Embryonic facial prominence (tissue), 1 donor: ENCODE measurements at regions not wholly inside any gene's neighbourhood (a gene's known extent, or its start where the extent isn't known, plus 50 kb on each side); places are given as distances from the start of the nearest gene placed in this dataset.

Experiments used
- DNase-seq: peaks from one replicate; pipeline ENCODE4 v3.0.0-alpha.2; 2016; ENCODE audit errors: extremely low spot score

DNA sequence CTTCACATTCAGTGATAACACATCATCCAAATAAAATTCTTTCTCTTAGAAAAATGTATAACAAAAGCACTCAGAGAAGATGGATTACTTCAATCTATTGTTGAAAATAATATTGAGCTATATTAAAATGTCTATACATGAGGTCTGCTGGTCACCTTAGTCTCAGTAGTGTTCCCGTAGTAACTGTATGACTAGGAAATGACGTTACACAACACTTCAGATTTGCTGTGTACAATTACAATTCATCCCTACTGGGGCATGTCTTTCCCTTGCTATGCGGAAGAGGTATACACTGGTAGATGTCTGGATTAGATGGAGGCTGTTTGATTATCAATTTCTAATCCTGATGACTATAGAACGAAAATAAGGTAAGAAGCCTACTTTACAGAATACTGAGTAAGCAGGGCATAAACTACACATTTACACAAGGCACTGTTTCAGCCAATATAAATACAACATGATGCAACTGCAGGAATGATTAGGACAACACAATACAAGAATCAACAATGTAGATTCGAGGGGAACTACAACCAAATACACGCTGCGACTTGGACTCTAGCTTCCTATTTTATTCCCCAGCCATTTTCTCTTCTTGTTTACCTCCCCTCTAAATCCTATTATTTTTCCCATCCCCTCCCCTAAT lies 982.5 kb upstream of the CDH8 start:
- DNase-seq: no peak

DNA sequence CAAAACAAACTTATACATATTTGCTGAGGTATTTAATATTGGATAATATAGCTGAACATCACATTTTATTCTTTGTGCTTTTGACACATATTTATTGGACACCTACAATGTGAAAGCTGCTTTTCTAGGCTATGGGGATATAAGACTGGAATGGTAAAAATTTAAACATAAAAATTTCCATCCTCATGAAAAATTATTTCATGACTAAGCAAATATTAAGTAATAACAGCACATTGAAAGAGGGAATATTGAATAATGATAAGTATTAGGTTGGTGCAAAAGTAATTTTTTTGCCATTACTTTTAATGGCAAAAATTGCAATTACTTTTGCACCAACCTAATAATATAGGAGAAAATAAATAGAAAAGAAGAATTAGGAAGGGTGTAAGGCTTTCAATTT lies 972.5 kb upstream of the CDH8 start:
- DNase-seq: no peak

DNA sequence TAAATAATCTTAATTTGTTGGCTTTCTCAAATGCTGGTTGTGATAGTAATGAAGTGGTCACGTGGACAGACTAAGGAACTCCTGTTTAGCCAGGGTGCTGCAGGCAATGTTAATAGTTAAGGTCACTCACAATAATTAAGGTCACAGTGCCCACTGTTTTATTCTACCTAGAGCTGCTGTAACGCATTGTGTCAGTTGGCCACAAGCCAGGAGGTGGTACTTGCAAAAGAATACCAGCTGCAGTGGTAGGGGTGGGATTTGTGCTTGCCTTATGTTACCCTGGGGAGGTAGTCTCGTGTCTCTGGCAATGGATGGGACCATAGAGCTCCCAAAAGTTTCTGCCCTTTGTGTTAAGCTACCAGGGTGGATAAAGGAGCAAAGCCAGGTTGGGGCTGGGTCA lies 969.1 kb upstream of the CDH8 start:
- no peak for DNase-seq

DNA sequence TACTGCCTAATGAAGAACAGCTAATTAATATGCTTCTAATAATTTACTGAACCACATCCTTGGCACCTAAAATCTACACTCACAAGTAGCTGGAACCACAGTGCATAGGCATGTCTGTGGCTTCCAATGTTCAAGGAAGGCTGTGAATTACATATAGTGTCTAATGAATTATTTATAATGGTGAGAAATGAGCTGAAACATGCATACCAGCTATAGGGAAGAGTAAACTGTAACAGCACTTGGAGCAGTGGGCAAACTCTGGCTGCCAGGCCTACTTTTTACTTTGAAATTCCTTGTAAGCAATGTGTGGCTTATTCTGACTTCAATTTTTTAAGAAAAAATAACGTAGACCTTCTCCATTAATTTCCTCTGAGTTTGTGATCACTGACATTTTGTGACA lies 953.2 kb upstream of the CDH8 start:
- DNase-seq: no peak

DNA sequence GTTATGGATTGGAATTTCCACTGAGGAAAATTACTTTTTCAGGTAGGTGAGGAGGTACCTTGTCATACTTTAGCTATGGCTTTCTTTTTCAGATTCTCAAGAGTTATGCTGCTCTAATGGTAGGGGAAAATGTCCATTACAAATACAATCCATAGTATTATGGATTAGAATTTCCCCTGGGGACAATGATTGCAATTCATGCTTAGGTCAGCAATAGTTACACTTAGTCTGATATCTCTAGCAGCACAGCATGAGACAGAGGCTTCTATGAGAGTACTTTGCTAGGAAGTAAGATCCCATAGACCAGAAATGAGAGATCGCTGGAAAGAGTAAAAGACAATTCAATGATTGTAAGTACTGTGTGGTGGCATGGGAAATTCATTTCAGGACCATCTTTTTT lies 949.5 kb upstream of the CDH8 start:
- DNase-seq: no peak

DNA sequence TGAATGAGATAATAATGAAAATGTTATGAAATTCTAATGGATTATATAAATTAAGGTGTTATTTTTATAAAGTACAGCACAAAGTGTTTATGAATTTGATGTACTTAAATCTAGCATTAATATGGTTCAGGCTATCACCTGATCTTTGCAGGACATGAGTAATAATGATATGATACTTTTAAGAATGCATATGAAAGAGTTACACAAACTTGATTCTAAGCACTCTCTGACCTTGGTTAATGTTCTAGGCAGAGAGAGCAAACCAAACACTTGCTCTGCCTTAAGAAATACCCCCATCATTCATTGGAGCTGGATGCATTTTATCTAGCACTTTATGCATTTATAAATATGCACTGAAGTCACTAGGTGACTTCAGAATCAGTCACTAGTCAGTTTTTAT lies 942.2 kb upstream of the CDH8 start:
- DNase-seq: no peak

DNA sequence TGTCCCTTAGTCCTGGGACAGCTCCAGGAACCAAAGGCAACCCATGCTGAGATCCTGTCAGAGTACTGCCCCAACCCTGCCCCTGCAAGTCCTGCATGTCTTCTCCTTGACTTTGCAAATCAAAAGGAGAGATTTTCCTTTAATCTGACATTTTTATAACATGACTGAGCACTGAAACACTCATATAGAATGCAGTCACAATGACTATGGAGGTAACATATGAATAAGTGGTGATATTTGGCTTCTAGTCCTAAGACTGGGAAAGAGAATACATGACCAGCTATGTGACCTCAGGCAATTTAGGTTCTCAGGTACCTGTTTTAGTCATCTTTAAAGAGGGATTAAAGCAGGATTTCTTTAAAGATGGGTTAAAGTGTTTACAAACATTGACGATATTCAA lies 941.6 kb upstream of the CDH8 start:
- no peak for DNase-seq

DNA sequence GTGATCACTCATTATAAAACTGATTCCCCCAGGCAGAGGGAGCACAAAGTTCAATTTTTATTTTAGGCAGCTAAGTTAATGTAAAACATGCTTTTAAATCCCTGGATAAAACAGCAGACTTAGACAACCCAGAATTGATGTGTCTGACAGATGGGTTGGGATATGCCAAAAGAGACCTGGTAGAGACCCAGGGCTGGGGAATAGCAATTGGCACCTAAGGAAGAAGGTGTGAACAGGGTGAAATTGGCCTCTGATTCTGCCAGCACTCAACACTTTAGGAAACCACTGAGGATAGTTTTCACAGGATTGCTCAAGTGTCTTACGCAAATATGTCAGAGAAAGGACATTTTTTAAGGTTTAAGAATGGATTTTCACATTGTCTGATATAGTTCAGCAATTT lies 938.2 kb upstream of the CDH8 start:
- no peak for DNase-seq

DNA sequence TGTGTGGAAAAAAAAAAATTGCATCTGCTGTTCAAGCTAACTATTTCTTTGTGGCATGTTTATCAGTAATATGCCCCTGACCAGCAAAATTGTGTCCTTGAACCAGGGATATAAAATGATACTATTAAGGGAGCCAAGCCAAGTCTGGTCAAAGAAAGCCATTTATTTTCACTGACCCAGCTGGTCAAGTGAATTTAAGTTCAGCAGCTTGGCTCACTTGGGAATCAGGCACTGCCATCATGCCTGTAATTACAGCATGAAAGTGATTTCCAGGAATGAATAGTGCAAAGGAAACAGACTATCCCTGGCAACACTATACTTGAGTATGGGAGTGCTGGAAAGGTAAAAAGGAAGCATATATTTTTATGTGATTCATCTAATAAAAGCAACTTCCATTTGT lies 934.6 kb upstream of the CDH8 start:
- DNase-seq: no peak

DNA sequence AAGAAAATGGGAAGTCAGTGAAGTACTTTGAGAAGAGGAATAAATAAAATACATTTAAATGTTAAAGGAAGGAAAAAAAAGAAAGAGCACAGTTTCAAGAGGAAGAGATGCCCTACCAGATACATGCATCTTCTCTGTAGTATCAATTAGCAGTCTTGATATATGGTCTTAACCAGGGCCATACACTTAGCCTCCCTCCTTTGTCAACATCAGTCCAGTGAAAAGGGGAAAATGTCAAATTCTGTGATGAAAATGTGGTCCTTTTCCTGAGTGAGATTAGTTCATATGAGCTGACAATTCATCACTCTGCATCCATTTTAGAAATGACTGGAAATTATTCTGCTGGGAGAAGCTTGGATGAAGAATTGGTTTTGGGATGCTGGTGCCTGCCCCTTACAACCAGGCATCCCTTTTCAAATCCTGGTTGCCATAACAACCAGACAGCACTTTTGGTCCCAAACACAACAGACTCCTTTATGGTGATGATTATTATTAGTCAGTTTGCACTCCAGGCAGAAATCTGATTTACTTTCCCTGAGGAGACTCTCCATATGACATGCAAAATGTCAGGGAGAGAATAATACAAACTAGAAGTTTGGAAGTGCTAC lies 933.6 kb upstream of the CDH8 start:
- DNase-seq: no peak

DNA sequence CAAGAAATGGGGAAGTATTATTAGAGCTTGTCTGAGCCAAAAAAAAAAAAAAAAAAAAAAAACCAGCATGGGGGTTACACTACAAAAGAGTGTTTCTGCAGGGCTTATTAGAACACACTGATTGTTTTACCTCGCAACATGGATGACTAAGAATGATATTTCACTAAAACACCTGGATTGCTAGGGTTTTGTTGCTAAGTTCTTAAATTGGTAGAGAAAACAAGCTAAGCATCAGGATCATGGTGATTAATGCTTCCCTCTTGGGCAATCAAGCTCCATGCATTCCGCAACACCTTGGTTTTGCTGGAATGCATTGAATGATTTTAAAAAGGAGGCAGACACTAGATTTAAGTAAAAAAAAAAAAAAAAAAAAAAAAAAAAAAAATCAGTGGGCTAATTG lies 931.4 kb upstream of the CDH8 start:
- DNase-seq: no peak

DNA sequence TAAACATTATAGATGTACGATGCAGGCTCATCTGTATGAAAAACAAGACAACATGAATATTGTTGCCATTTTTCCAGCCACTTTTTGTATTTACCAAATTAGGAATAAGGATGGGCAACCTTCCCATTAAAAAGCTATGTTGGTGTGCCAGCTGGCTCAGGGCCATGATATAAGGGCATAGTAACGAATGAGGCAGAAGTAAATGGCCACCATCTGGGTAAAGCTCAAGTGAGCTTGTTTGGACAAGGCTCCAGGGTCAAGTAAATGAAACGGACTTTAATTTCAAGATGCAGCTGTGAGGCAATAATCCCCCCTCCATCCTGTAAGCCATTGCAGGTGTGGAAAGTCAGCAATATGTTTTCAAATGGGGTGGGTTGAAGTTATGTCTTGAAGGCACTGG lies 930.9 kb upstream of the CDH8 start:
- no peak for DNase-seq

DNA sequence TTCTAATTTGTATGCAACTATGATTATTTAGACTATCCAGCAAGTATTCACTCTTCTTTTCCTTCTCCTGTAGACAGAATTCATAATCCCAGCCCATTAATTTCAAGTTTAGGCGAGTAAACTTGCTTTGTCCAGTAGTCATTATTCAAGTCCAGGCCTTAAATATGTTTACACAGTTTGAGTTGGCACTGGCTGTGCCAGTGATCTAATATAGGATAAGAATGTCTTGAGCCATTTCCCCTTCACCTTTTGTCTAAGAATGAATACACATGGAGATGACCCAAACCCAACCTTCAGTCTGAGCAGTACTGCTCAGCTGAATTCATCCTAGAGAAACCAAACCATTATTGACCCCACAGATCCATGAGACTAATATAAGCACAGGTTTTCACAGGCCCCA lies 930.4 kb upstream of the CDH8 start:
- DNase-seq: no peak

DNA sequence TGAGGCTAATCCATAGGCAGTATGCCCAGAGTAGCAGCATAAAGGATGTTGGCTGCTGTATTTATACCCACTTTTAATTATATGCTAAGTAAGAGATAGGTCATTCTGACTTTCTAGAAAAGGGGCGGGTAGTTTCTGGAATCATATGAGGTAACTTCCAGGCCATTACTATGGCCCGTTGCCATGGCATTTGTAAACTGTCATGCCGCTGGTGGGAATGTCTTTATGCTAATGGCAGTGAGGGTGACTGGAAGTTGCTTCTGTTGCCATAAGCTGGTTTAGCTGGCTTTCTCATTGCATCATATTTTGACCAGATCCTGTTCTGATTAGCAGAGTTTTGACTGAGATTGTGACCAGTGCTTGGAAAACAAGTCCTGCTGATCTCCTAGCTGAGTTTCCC lies 929.6 kb upstream of the CDH8 start:
- DNase-seq: no peak

DNA sequence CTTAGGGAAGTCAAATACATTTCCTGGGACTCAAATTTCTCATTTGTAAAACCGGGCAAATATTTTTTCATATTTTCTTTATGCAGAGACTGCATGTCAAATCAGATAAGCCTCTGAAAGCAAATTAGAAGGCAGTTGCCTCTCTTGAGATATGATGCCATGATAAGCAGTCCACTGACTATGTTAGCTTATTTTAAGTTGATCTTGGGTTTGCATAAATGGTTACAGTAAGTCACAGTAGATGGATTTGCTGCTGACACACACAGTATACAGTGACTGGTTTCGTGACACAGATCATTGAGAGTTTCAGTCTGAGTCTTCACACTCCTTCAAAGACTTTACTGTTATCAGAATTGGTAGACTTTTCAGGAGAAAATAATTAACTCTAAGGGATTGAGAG lies 927.6 kb upstream of the CDH8 start:
- DNase-seq: no peak

DNA sequence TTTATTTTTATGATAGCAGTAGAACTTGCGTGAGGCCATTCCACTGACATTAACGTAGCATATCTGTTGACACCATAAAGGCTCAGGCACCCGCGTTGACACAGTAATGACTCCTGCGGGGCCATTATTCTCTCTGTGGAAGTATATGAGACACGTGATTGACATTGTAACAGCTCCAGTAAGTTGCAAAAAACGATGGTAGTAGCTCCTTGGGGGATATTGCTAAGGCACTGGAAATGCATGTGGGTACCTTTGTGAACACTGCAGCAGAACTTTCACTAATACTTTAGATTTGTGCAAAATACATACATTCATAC lies 918.8 kb upstream of the CDH8 start:
- no peak for DNase-seq

DNA sequence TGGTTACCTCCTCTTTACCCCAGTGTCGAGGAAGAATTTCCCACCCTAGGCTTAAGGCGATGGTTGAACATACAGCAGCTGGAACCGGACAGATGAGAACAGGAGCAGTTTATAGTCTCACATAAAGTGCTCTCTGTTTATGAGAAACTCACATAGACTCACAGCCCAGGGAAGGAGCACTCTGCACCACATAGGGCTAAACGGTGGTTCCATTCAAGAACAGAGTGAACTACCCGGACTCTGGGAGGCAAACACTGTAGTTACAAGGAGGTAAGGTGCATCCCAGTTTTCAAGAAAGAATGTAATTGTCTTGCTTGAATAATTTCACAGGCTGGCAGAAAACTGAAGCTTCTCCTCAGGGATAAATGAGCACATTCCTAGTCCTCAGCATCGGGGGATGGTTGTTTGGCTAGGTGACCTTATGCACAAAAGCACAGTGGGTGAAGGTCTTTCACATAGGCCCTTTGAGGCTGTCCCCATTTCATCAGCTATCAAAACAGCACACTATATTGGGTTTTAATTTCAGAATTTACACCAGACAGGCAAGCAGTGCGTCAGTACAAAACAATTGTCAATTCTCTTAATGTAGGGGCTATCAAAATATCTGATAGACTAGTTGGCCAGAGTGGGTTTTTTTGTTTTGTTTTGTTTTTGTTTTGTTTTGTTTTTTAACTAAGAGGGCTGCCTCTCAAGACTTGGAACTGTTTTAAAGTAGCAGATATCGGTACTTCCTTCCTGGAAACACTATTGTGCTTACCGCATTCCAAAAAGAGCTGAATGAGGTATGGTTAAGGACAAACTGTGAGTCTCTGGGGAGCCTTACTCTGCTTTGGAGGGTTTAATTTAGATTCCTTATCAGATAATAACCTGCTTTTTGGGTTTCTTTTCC lies 918.1 kb upstream of the CDH8 start:
- no peak for DNase-seq

DNA sequence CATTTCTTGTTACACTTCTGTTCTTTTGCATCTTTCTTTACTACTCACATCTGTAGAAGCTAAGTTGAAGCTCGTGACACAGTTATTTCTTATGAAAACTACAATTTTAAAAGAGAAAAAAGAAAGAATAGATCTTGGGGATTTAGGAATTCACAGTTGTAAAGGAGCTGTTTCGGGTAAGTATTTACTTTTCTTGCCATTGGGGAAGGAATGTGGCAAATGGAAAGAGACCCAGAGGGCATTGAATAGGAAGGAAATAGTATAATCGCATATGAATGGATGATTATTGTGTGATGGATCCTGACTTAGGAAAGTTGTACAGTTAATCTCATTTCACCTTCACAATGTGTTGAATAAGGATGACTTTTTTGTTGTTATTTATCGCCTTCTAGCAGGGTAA lies 914.1 kb upstream of the CDH8 start:
- no peak for DNase-seq

DNA sequence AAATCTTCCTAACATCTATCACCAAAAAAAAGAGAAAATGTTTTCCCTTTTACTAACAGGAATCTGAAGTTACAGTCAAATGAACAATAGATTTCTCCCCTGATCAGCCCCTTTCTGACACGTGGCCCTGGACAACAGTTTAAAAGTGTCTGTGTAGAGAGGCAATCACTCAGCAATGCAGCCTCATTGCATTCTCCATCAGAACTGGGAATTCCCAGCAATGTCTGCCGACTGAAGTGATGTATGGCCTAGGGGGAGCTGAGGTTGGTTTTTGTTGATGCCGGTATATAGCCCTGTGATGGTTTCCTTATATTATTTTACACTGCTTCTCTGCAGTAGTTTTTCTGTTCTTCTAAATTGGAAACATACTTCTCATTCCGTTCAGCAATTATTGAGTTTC lies 904.3 kb upstream of the CDH8 start:
- DNase-seq: no peak

DNA sequence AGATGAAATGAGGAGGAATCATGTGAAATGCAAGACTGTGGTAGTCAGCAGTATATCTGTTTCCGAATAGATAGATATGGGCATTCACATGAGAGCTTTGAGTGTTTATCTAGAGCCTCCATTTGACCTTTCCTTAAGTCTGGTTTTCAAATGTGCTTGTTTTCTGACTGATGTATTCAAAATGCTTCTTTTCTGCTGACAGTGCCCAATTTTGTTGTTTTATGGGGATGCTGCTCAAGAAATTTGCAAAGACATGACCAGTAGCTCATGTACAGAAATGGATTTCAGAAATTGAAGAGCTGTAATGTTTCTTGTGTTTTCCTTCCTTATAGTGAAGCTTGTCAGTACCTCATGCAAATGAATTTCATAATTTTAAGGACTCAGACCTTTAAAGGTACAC lies 903.4 kb upstream of the CDH8 start:
- no peak for DNase-seq

DNA sequence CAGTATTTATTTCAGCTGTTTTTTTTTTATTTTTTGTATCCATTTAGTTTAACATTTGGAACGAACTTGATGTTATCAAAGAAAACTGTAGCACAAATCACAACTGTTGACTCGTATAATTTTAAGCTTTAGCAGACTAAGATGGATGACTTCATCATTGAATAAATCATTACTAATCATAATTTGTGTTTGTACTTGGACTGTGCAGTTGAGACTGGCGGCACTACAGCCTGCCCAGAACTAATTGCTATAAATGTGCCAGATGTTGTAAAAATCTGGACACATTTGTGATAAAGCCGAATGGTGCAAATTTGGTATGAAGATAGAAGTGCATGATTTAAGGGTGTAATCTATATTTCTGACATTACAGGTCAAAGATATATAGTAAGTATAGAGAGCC lies 897.7 kb upstream of the CDH8 start:
- no peak for DNase-seq

DNA sequence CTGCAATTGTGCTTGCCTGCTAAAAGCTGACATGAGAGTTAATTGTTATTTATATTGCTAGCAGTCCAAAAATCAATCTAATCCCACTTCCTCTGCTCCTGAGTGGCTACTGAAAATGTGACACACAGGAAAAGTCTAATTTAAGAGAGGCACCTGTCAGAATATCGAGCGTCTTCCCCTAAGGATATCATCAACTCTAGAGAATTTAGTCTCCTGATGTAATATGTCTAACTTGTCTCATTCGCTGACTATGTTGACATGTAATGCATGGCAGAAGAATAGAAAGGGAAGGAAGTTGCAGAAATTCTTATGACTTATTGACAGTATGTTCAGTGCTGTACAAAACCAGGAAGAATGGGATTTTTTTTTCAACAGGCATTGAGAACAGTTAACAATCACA lies 893.4 kb upstream of the CDH8 start:
- DNase-seq: no peak

DNA sequence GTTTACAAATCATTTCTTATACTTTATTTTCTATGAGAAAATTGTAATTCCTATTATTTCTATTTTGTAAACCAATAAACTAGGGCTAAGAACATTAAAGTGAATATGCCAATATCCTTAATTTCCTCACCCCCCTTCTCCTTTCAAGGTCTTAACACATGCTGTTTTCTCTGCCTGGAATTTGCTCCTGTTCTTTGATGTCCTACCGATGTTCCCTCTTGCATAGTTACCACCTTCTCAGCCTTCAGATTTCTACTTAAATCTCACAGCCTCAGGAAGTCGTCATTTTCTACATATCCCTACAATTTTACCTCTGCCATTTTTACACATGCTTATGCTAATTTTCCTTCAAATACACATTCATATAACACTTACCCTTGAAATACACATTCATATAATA lies 890.9 kb upstream of the CDH8 start:
- no peak for DNase-seq
